ENCODE measurements at regions not wholly inside any gene's neighbourhood (a gene's known extent, or its start where the extent isn't known, plus 50 kb on each side); places are given as distances from the start of the nearest gene placed in this dataset.

GRCh38 chr13:106423530-106423929 is 111.9 kb downstream of the EFNB2 start:
- Histone ChIP-seq H3K36me3 (no peaks in the 10 kb centered on the region), H3K27ac (no peak overlapping the region), H3K9me3 (no peaks in the 10 kb centered on the region), H3K4me3 (no peak overlapping the region), H3K4me1 (no peaks in the 10 kb centered on the region), H3K27me3 (no peaks in the 10 kb centered on the region)
- ATAC-seq (no peak), DNase-seq (no peak)
- intact Hi-C loops (cut with DNase I) = no loop called here
- whole genome bisulfite sequencing (ENCODE audit: insufficient coverage, low coverage, low lambda C conversion rate, missing lambda C conversion rate) = 27% methylated on average over 4 of the region's 7 CpGs
- TF ChIP-seq CTCF (IDR thresholded peaks at IDR 0.05) (no peak), POLR2A (IDR thresholded peaks at IDR 0.05) (no peak)

GRCh38 chr13:106418556-106418955 is 116.9 kb downstream of the EFNB2 start:
- no peak overlapping the region for H3K4me3 ChIP-seq
- H3K27me3 ChIP-seq = no peaks in the 10 kb centered on the region
- H3K9me3 ChIP-seq = no peaks in the 10 kb centered on the region
- no peak for ATAC-seq
- H3K27ac ChIP-seq = no peak overlapping the region
- WGBS (ENCODE audit: insufficient coverage, low coverage, low lambda C conversion rate, missing lambda C conversion rate) = 24% methylated on average over 4 of the region's 4 CpGs
- no peak for DNase-seq
- TF ChIP-seq CTCF (IDR thresholded peaks at IDR 0.05) (no peak), POLR2A (IDR thresholded peaks at IDR 0.05) (no peak)
- intact Hi-C loops (cut with DNase I) = no loop called here
- no peaks in the 10 kb centered on the region for H3K4me1 ChIP-seq
- H3K36me3 ChIP-seq = no peaks in the 10 kb centered on the region

GRCh38 chr13:106417467-106418110 is 117.9 kb downstream of the EFNB2 start:
- Histone ChIP-seq H3K4me1 (no peaks in the 10 kb centered on the region), H3K27ac (no peak overlapping the region), H3K27me3 (no peaks in the 10 kb centered on the region), H3K9me3 (no peaks in the 10 kb centered on the region), H3K4me3 (no peak overlapping the region), H3K36me3 (no peaks in the 10 kb centered on the region)
- ATAC-seq (no peak), DNase-seq (no peak)
- 40% methylated on average over 9 of the region's 16 CpGs for WGBS (ENCODE audit: insufficient coverage, low coverage, low lambda C conversion rate, missing lambda C conversion rate)
- no peak for TF ChIP-seq CTCF (IDR thresholded peaks at IDR 0.05)
- no peak for TF ChIP-seq POLR2A (IDR thresholded peaks at IDR 0.05)
- intact Hi-C loops (cut with DNase I) = no loop called here

- Histone ChIP-seq H3K9me3 (no peaks in the 10 kb centered on the region), H3K27me3 (no peaks in the 10 kb centered on the region), H3K36me3 (no peaks in the 10 kb centered on the region), H3K27ac (no peak overlapping the region), H3K4me1 (no peaks in the 10 kb centered on the region), H3K4me3 (no peak overlapping the region)
- intact Hi-C loops (cut with DNase I) = no loop called here
- no peak for TF ChIP-seq CTCF (IDR thresholded peaks at IDR 0.05)
- TF ChIP-seq POLR2A (IDR thresholded peaks at IDR 0.05) = no peak
- no peak for DNase-seq
- WGBS (ENCODE audit: insufficient coverage, low coverage, low lambda C conversion rate, missing lambda C conversion rate) = 64% methylated on average over 3 of the region's 3 CpGs
- no peak for ATAC-seq
These were observed 118.8 kb downstream of the EFNB2 start for GRCh38 chr13:106416645-106417044.

- H3K4me3 ChIP-seq = no peak overlapping the region
- no peaks in the 10 kb centered on the region for H3K9me3 ChIP-seq
- H3K27ac ChIP-seq = no peak overlapping the region
- no peak for ATAC-seq
- H3K36me3 ChIP-seq = no peaks in the 10 kb centered on the region
- no peak for TF ChIP-seq CTCF (IDR thresholded peaks at IDR 0.05)
- no peak for TF ChIP-seq POLR2A (IDR thresholded peaks at IDR 0.05)
- no peak for DNase-seq
- intact Hi-C loops (cut with DNase I) = no loop called here
- H3K27me3 ChIP-seq = no peaks in the 10 kb centered on the region
- WGBS (ENCODE audit: insufficient coverage, low coverage, low lambda C conversion rate, missing lambda C conversion rate) = 27% methylated on average over 1 of the region's 1 CpG
- no peaks in the 10 kb centered on the region for H3K4me1 ChIP-seq
These were observed 119.5 kb downstream of the EFNB2 start for GRCh38 chr13:106415971-106416370.

Measured in right lobe of liver (tissue), 6 donors.